GM21390 (cell line): ENCODE measurements at regions not wholly inside any gene's neighbourhood (a gene's known extent, or its start where the extent isn't known, plus 50 kb on each side); places are given as distances from the start of the nearest gene placed in this dataset.
A peak's percentile ranks its signal among the peaks of the same experiment; 100 is the strongest.

Experiments
- ATAC-seq: cut with Tn5 transposase; IDR thresholded peaks from one replicate; pipeline ENCODE4 v1.9.1; 2021; ENCODE audit not compliant: unreplicated experiment

DNA sequence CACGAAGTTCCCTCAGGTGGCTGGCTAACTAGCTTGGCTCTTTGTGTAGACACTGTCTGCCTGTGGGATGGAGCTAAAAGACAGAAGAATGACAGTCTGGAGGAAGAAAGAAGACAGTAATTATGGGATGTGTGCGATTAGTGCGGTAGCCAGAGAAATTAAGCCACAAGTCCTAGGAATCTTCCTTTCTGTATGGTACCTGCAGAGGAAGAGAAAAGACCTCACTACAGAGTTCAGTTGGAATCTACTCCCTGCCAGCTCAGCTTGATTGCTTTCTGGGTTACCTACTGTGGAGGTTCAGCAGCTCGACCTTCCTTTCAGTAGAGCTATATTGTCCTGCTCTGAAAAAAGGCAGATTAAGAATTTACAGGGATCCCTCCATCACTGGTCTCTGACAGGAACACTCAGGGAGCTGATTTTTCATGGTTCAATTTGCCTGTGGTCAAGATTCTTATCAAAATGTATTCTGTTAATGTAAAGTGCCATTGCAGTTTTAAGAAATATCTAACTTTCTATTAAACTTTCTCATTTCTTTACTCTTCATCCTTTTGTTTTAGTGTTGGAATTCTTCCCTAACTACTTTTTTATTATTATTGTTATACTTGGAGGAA lies 187.2 kb downstream of the CENPW start:
- no peak for ATAC-seq

DNA sequence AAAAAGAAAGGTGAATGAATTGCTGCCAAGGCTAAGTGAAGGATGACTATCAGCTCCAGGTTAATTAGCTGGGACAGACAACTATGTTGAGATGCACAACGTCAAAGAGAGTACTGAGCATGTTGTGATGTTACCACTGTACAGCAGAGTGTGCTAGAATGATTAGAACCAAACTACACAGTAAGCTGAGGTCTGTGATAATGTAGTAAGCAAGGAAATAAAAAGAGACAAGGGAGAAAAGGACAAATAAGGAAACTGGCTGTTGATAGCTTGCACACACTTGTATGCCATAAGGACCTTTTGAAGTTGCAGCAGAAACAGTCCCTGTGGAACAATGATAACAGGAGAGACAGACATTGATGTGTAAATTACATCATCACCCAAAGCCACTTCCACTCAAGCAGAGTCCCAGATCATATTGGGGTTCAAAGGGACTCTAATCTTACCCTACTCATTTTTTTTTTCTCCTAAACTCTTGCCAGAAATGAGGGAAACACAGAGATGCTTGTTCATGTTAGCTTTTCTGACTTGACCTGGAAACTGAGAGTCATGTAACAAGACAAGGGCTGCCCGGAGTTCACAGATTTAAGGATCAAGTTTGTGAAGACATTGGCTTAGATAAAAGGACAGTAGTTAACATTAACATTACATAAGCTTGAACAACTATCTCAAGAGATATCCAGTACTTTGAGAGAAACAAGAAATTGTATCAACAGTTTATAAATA lies 189.9 kb downstream of the CENPW start:
- no peak for ATAC-seq

DNA sequence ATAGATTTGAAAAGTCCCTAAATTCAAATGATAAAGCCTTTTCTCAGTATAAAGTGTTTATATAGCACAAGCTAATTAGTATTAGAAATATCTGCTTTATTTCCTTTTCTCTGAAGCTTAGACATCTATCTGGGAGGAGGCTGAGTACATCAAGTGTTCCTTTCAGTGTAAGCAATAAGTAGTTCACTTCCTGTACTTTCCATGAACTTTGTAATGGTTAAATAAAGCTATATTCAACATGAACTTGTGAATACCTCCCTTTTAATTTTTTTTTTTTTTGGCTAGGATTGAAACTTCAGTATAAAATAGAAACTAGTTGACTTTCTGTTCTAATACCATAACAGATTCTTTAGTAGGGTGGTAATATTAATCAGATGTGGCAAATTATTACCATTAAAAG lies 190.9 kb downstream of the CENPW start:
- no peak for ATAC-seq

DNA sequence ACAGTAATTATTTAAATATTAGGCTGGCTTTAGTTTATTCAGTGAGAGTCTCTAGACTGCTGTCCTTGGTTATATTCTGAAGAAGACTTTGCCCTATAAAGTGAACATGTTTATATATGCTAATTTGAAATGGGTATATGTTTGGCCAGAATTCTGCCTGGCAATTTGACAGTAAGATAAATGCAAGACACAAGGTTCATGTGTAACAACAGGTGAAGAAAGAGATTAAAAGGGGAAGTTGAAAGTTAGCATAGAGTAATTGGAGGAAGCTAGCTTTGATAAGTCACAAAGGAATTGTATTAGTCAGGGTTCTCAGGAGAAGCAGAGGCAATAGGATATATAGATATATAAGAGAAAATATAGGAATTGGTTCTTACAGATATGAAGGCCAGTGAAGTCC lies 191.4 kb downstream of the CENPW start:
- ATAC-seq: peak; percentile 25

DNA sequence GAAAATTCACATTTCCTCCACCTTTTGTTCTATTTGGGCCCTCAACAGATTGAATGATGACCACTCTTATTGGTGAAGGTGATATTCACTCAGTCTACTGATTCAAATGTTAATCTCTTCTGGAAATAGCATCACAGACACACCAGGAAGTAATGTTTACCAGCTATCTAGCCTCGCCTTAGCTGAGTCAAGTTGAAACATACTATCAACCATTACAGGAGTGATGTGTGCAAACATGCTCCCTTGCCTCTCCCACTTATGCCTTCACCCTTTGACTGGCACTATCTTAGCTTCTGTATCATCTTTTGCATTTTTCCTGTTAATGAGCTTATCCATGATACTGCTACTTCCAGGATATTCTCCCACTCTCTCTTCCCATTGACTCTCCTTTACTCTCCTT lies 191.9 kb downstream of the CENPW start:
- peak; percentile 64 for ATAC-seq

DNA sequence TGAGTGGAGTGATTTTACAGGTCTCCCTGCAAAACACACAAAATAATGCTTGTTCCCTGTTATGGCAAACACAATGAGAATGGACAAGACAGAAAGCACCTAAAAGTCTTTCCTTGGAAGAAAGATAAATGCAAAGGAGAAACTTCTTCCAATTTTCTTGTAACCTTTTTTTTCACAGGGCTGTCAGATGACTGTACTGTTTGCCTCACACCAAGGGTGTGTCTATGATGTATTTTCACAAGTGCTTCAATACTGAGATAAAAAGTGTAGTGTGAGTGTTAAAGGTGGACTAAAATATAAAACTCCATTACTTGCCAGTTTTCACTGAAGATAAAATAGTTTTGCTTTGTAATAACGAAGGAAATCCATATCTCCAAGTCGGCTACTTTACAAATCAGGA lies 194.5 kb downstream of the CENPW start:
- no peak for ATAC-seq

DNA sequence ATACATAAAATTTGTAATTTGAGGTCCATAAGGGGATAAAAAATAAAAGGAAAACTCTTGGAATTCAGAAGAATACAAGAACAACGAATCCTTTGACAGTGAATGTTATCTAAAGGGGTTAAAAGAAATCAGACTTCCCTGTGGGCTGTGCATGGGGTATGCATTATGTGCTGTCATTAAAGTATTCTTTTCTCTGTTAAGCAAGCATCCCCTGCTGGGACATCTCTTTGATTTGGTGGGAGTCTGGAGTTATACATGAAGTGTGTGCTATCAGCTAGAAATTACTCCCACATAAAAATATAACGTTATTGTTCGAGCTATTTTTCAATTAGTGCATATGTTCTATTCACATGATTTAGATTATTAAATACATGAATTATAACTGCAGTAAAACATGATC lies 195.2 kb downstream of the CENPW start:
- ATAC-seq: no peak

DNA sequence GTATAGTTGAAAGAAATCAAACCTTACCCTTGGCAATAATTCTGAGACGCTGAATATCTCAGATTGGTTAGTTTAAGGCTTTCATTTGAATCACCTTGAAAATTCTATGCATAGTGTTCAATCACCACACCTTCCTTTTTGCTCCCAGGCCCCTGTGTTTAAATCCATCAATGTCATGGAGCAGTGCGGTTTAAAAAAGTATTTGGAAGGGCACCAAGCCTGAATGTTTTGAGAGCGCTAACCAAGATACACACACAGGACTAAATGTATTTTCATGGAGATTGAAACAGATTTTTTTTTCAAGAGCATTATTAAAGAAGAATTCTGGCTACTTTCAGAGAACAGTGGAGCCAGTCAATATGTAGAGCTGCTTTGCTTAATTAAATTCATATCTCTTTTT lies 195.7 kb downstream of the CENPW start:
- ATAC-seq: no peak

DNA sequence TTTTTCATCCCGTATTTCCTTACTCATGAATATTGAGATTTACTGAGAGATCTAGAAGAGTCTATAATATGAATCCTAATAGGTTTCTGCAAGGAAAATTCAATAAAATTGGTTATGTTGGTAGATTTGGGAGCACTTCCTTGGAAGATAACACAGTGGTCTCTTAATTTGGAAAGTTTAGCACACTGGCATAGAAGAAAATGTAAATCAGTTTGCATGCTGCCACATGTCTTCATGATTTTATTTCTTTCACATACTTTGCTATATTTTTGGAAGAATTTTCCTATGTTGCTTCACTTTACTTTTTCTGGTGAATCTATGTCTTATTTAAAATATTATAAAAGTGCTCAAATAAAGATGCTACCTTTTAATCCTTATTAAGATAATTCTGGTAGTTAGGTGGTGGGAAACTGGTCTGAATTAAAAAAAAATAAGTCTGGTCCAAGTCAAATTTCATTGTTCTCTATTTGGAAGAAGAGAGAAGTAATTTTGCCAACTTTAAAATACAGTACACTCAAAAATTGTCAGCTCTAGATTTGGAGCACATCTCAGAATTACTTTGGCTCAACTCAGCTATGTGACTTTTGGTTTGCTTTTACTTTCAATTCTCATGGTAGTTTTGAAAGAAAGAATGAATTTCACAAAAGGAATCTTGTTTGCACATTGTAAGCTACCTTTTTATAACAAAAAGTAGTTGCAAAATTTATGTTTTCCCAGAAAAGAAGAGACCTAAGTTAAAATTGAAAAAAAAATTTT lies 197.3 kb downstream of the CENPW start:
- peak; percentile 49 for ATAC-seq

DNA sequence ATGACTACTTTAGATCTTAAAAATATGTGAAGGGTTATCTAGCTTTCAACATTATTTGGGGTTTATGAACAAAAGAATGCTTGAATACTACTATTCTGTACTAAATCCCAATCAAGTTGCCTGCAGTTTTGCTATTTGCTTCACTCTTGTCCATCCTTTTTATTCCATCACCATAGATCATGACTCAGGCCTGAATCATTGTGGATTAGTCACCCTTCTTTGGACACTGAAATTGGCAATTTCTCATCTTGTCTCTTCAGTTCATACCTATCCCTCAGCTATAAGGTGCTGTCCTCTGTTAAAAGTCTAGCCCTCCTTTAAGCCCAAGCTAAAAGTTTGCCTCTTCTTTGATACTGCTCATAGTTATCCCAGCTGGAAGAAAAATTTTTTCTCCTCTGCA lies 199.1 kb downstream of the CENPW start:
- no peak for ATAC-seq

DNA sequence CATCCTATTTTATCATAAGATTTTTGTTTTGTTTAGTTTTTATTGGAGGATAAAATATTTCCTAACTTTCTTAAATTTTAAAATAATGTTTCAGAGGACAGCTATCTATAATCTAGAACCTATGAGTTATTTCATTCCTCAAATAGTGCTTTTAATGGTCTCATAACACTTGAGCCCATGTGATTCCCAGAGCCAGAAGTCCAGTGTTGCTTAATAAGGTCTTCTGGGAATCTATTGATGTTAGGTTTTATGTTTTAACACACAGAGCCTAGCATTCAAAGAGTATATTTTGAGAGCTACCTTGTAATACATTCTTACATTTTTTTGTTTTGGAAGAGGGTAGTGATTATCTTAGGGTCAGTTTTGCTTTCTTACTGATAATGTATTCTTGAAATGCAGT lies 200.2 kb downstream of the CENPW start:
- no peak for ATAC-seq

DNA sequence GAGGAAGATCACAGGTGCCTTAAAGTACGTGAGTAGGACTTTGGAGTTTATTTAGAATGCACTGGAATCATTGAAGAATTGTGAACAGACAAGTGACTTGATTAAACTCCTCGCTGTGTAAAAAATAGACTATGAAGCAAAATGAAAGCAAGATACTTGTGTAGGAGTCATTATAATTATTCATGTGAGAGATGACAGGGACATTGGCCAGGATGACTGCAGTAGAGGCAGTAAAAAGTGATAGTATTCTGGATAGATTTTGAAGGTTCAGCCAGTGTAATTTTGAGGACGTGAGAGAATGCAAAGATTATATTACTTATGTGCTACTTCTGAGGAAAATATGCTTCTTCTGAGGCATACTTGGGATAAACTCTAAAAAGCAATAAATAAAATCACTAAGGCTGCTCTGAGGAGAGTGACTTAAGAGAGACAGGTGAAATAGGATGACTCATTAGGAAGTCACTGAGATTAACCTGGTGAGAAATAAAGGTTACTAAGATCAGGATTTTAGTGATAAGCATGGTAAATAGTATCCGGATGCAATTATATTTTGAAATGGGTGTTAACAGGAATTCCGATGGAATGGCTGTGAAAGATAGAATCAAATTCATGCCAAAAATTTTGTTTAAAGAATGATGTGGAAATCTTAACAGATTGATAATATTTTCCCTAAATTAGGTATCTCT lies 202.0 kb downstream of the CENPW start:
- no peak for ATAC-seq

DNA sequence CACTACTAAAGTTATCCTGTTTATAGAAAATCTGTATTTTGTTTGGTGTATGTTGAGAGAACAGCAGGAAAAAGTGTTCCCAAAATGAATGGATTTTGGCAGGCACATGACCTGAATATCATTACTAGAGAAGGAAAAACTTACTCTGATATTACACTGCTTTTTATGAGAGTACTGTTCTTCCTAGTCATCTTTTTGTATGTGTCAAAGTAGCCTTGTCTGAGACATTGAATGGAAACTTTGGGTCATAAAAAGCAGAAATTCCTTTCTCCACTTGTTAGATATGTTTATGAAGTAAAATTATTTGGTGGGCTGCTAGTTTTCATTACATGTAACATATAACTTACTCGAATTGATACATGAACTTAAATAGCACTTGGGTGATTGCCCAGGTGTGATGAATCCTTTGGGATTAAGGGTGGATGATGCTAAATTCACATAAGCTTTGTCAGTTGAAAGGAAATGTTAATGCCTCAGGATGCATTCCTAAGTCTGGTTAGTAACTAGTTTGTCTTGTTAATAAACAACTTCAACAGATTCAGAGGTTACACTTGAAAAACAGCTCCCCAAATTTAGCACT lies 206.7 kb downstream of the CENPW start:
- ATAC-seq: no peak

DNA sequence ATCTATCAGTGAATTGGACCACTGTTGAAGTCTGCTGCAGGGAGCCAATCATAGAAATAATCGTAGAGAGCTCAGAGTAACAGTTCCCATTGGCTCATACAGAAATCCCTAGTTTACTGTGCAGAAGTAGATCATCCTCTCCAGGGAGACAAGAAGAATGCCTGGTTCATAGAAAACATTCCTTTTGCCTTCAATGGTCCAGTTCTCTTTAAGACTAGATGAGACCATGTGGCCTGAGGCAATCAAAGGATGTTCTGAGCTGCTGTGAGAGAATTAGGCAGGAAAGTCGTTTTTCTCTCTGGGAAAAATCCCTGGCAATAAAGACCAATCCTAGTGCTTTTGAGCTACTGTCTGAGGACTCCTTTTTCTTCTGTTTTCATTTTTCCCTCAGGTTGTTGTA lies 208.4 kb downstream of the CENPW start:
- ATAC-seq: no peak

DNA sequence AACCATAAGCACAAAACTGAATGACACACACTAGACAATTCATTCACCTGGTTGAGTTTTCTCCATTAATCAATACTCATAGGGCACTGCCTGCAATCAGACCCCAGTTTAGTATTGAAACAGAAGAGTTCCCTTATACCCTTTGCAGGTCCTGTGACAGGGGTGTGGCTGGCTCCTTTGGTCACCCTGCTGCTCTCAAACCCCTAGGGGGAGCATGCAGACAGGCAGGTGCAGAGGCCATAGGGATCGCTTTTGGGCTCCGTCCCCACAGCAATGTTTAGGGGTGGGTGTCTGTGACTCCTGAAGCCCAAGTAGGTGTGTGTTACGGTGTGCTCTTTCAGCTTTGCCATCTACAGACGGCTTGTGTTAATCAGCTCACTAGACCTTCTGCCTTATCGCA lies 210.4 kb downstream of the CENPW start:
- ATAC-seq: no peak

DNA sequence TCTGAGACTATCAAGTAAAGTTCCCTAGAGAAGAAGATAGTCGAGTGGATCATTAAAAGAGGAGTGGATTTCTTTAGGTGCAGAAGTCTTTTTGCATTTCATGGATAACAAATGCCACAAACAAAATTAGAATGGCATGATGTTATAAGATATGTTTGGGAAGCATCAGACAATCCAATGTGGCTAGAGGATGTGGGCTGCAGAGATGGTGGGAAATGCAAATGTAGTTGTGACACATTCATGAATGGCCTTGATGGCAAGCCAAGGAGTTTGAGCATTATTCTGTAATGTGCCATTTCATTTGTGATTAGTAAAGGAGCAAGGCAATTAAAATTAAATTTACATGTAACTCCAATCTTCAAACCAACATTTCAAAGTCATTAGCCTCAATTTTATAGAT lies 211.9 kb downstream of the CENPW start:
- ATAC-seq: no peak

DNA sequence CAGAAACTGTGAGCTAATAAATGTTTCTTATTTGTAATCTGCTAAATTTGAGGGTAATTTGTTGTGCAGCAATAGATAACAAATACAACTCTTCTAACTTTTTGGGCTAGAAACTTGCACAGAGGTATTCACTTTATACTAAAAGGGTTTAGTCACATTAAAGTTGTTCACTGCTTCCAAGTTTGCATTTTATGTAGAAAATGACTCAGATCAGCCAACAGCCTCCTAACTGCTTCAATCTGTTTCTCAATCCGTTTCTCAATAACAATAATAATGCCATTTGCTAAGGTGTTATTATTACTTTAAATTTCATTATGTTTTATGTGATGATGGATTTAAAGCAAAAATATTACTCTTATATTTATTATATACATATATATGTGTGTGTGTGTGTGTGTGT lies 213.9 kb downstream of the CENPW start:
- no peak for ATAC-seq

DNA sequence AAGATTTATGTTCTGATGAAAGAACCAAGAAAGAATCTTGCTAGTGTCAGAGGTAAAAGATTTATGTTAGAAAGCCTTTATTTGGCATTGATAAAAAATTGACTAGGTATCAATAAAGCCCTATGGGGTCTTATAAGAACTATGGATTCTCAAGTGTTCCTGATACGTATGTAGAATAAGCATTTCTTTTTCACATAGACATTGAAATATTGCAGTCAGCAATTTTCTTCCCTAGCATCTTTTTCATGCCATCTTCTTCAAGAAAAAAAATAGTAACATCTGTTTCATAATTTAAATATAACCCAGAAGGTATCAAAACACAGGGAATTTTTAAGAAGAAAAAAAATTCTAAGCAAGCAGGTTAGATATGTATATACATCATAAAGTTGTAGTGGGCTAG lies 230.6 kb downstream of the CENPW start:
- no peak for ATAC-seq

DNA sequence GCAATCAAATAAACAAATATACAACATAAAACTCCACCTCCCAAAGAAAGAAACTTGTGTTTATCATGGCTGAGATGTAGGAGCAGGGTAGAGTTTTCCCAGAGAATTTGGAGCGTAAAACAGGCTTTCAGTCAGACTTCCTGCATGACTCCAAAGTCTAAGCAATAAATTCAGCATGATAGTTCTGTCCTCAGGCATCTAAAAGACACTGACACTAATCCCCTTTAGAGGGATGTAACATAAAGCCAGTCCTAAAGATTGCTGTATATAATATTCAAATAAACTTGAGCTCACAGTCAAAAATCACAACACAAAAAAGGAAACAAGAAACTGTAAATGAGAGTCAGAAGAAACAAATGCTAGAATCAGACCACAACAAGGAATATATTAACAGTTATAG lies 234.4 kb downstream of the CENPW start:
- no peak for ATAC-seq

DNA sequence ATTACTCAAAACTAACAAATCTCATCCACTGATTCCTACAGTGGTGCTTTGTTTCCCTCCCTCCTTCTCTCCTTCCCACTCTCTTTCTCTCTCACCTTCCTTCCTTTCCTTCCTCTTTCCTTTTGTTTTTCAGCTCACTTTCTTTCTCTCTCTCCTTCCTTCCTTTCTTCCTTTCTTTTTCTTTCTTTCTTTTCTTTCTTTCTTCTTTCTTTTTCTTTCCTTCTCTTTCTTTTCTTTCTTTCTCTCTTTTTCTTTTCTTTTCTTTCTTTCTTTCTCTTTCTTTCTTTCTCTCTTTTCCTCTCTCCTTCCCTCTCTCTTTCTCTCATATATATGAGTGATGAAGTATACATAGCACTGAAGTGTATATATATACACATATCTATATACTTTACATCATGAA lies 241.4 kb downstream of the CENPW start:
- ATAC-seq: no peak

DNA sequence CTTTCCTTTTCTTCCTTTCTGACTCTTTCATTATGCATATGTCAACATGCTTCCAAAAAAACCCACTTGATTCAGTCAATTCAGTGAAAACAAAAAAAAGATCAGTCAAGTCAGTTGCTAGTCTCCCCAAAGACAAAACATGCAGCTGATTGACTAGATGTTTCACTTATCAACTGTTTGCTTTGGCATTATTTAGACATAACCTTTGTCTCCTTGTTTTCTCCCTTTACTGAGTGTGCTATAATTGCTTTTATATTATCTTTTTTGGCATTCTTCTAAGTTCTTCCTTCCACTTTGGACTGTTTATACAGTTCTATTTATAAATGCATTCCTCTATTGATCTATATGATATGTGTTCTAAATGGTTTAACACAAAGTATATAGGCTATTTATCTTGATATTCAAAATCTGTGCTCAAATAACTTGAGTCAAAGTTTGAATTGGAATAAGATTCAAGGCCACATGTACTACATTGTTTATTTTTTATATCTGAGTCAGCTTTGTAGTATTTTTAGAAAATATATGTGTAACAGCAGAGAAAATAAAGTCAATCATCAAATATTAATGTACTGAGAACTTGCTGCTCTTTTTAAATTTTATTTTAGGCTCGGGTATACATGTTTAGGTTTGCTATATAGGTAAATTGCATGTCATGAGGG lies 260.5 kb downstream of the CENPW start:
- no peak for ATAC-seq
